LNCaP clone FGC (cell line): ENCODE measurements at regions not wholly inside any gene's neighbourhood (a gene's known extent, or its start where the extent isn't known, plus 50 kb on each side); places are given as distances from the start of the nearest gene placed in this dataset.

ENCODE experiments used
- DNase-seq: peaks from one replicate; pipeline ENCODE4 v3.0.0-alpha.2; 2011; ENCODE audit warnings: low read depth
- H3K4me3 ChIP-seq: 2 replicates; pipeline ENCODE4 v1.5.1; 2011; ENCODE audit warnings: mild to moderate bottlenecking, low read depth, low read length, control low read depth
- CTCF ChIP-seq: IDR thresholded peaks from 2 replicates; pipeline ENCODE4 v1.5.1; 2012; ENCODE audit warnings: mild to moderate bottlenecking; ENCODE audit not compliant: control insufficient read depth, insufficient read depth; ENCODE audit errors: extremely low read depth

- no peak for TF ChIP-seq CTCF
- no peak for DNase-seq
- no peak overlapping the region for H3K4me3 ChIP-seq
These were observed 359.5 kb downstream of the DTHD1 start for GRCh38 chr4:36640876-36641275.

- no peak for DNase-seq
- no peak for TF ChIP-seq CTCF
- H3K4me3 ChIP-seq = no peak overlapping the region
These were observed 369.8 kb downstream of the DTHD1 start for GRCh38 chr4:36651253-36651652.

GRCh38 chr4:36652857-36653256 lies 371.4 kb downstream of the DTHD1 start:
- TF ChIP-seq CTCF = no peak
- H3K4me3 ChIP-seq = no peak overlapping the region
- DNase-seq = no peak

- TF ChIP-seq CTCF = no peak
- DNase-seq = no peak
These were observed 384.6 kb downstream of the DTHD1 start for GRCh38 chr4:36665985-36666527.

GRCh38 chr4:36675436-36675835 lies 394.0 kb downstream of the DTHD1 start:
- no peak for DNase-seq
- TF ChIP-seq CTCF = no peak
- H3K4me3 ChIP-seq = no peak overlapping the region

More at GRCh38 chr4:36665985-36666527, 384.6 kb downstream of the DTHD1 start:
- no peak overlapping the region for H3K4me3 ChIP-seq

- peak; percentile 37 for DNase-seq
These were observed 395.0 kb downstream of the DTHD1 start for GRCh38 chr4:36676139-36677050.

More at GRCh38 chr4:36676139-36677050, 395.0 kb downstream of the DTHD1 start:
- no peak for TF ChIP-seq CTCF
- H3K4me3 ChIP-seq = no peak overlapping the region
